GM18520 (cell line): ENCODE measurements at regions not wholly inside any gene's neighbourhood (a gene's known extent, or its start where the extent isn't known, plus 50 kb on each side); places are given as distances from the start of the nearest gene placed in this dataset.

Experiments
- ATAC-seq: cut with Tn5 transposase; IDR thresholded peaks from one replicate; pipeline ENCODE4 v1.9.1; 2021; ENCODE audit not compliant: unreplicated experiment

DNA sequence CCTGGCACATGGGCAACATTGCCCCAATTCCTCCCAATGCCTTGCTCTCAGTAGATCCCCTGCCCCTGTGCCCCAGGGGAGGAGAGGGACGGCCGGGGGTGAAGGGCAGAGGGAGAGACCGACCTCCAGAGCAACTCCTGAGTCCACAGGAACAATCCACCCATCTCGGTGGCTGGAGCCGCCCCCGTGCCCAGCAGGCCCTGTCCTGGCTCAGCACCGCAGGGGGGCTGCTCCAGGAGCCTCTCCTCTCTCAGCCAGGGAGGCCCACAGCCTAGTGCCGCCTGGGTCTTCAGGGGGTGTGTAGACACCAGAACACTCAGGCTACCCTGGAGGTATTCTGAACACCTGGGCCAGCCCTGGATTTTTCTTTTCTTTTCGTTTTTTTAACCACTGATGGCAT, 233.7 kb upstream of the SDK2 start:
- no peak for ATAC-seq

DNA sequence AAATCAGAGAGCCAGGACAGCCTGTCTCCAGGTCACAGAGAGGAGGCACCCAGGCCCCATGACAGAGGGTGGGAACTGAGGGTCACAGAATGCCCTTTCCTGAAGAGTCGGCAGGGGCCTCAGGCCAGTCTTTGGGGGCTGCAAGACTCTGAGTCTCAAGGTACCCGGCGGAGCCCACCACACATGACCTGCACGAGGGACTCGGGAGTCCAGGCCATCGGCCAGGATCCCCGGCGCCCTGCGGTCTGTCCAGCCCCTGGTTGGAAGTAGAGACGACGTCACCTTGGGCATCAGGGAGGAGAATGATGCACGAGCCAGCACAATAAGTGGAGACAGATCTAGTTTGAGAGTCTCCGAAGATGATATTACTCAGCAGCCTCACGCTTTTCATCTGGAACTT, 234.7 kb upstream of the SDK2 start:
- ATAC-seq, result no peak

DNA sequence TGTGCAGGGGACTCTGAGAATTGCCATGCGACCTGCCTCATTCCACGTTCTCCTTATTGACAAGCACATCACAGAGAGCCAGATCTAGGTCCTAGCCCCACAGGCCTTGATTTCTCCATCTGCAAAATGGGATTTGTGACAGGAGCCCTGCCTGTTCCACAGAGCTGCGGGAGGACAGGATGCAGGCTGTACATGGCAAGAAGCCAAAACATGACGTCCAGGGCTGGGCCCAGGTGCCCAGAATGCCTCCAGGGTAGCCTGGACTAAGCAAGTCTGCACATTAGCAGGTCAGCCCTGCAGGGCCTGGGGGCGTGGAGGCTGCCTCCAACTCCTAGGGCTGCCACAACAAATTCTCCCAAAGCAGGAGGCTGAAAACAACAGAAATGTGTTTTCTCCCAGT, 235.7 kb upstream of the SDK2 start:
- ATAC-seq, result no peak

DNA sequence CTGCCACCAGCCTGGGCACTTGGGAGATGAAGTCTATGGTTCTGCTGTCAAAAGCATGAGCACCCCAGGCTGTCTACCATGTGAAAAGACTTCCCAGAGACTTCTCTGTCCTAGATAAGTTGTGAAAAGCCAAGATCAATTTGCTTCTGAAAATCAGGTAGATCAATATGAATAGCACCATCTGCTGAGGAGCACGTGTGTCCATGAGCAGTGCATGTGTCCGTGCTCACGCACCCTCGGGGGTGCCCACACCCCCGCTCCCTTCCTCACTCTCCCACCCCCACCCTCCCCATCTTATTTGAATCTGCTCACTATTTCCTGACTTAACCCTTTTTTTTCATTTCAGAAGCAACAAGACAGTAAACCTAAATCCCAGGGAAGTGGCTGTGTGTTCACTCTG, 238.3 kb upstream of the SDK2 start:
- ATAC-seq, result no peak

DNA sequence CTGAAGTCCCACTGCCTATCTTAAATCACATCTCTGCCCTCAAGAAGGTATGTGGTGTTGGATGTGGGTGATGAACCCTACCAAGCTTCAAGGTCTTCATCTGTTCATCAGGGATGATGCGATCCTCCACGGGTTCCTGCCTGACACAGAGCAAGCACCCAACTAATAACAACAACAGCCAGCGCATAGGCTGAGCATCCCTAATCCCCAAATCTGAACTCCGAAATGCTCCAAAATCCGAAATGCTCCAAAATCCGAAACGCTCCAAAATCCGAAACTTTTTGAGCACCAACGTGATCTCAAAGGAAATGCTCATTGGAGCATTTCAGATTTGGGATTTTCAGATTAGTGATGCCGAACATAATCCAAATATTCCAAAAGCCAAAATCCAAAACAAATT, 238.9 kb upstream of the SDK2 start:
- no peak for ATAC-seq

DNA sequence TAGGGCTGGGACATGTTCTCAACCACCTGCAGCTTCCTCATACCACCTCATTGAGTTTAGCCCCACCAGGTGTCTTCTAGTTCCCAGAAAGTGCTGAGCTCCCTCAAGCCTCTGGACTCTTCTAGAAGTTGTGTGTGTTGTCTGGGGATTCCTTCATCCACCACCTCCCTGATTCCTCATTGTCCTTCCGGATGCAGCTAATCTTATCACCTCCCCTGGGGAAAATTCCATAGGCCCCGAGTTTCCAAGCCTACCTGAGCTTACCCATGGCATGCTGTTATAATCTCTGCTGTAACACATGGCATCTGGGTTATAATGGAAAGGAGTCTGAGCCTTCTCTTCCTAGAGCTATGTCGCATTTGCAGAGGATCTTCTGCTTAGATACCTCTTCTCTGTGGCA, 243.5 kb upstream of the SDK2 start:
- no peak for ATAC-seq

DNA sequence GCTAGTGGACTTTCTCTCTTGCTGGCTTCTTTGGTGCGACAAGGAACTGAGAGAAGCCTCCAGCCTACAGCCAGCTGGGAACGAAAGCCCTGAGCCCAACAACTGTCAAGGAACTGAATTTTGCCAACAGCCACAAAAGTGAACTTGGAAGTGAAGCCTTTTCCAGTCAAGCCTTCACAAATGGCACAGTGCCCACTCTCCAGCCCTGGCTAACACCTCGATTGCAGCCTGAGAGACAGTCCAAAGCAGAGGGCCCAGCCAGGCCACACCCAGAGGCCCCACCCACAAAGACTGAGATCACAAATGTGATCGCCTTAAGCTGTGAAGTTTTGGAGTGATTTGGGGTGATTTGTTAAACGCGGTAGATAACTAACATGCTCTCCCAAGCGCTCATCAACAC, 244.6 kb upstream of the SDK2 start:
- ATAC-seq, result no peak

DNA sequence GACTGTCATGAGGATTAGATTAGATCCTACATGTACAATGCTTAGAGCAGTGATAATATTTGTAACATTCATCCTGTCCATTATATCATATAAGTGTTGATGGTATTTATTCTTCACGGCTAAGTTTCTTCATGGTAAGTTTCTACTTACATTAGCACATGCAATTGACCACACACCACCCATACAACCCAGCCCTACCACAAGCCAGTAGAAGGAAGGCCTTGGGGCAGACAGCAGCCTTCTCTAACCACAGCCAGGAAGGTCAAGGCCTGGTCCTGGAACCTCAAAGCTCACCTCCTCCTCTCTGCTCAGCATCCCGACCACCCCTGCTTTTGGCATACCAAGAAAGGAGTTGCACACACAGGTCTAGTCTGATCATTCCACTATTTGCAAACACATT, 245.2 kb upstream of the SDK2 start:
- no peak for ATAC-seq

DNA sequence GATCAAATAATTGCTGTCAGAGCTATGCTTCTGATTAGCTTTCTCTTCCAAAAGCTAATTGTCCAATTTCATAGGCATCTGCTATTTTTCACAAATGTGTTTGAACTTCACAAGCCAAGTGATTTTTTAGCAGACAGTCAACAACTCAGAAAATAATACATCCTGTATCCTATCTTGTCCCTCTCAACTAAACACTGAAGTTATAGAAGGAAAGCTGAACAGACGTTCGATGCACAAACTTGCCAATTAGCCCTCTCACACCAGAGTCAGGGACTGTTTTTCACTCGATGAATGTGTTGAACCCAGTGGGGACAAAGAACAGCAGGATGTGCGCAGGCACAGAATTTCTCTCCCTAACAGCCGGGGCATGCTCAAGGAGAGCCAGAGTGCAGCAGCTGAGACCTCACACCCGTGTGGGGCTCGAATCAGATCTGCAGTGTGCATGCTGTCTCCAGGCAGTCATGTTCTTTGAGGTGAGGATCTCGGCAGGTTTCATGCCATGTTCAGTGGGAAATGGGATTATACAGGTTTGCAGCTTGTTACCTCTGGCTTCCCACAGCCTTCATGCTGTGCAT, 246.7 kb upstream of the SDK2 start:
- ATAC-seq, result no peak

DNA sequence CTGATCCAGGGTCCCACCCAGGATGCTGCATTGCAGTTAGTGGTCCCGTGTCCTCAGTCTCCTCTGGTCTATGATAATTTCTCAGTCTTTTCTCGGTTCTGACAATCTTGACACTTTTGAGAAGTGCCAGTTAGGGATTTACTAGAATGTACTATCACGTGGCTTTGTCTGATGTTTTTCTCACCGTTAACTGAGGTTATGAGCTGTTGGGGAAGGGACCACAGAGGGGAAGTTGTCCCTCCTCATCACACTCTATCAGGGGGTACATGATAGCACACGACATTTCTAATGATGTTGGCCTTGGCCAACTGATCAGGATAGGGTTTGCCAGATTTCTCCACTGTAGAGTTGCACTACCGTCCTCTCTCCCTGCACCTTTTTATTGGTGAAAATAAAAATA, 250.9 kb upstream of the SDK2 start:
- ATAC-seq, result no peak

DNA sequence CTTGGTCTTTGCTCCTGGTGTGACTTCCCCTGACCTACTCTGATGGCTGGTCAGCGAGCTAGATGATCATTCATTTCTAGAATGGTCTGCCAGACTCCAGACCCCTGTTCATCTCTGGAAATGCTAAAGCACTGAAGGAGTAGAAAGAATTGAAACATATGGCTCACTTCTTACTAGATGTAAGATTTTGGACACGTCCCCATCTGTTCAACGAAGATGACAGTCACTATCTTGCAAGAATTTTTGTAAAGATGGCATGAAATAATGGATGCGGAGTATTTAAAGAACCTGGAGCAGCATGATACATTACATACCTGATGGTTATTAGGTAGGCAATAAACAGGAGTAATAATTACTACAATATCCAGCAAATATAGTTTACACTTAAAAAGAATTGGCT, 252.7 kb upstream of the SDK2 start:
- ATAC-seq, result no peak

DNA sequence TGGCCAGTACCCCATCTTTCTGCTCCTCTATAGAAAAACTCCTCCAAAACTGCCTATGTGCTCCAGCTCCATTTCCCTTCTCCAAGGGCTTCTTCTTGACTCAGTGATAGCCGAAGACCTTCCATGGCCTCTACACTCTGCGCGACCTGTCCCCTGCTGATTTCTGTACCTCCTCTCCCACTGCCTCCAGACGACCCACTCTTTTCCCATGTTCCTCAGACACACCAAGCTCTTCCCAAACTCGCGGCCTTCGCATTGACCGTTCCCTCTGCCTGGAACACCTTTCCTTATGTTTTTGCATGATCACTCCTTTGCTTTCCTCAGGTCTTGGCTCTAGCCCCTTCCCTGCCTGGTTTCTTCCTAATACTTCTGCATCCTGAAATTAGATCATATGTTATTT, 255.6 kb upstream of the SDK2 start:
- no peak for ATAC-seq

DNA sequence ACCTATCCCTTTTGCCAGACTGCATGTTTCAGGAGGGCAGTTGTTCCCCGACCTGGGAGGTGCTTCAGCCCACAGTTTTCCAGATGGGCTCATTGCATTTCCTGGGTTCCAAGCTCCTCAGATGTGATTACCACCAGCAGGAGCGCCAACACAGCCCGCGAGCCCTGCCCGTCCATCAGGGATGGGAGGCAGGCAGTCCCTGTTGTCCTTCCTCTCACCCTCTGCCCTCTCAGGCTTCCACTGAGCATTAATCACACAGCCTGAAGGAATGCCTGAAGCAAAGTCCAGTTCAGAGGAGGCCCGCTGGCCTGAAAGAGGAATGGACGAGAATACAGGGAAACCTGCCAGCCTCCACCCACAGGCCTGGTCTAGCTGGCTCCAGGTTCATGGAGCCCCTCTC, 256.3 kb upstream of the SDK2 start:
- no peak for ATAC-seq

DNA sequence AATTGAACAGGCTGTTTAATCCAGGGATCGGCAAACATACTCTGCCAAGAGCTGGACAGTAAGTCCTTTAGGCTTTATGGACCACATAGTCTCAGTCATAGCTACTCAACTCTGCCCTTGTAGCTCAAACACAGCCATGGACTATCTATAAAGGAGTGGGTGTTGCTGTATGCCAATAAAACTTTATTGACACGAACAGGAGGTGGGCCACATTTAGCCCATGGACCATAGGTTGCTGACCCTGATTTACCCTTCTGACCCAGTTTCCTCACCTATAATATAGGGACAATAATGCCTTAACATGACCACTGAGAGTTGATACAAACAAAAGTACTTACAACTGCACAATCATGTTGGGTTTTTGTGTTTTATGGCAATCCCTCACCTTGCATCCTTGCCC, 257.0 kb upstream of the SDK2 start:
- ATAC-seq, result no peak

DNA sequence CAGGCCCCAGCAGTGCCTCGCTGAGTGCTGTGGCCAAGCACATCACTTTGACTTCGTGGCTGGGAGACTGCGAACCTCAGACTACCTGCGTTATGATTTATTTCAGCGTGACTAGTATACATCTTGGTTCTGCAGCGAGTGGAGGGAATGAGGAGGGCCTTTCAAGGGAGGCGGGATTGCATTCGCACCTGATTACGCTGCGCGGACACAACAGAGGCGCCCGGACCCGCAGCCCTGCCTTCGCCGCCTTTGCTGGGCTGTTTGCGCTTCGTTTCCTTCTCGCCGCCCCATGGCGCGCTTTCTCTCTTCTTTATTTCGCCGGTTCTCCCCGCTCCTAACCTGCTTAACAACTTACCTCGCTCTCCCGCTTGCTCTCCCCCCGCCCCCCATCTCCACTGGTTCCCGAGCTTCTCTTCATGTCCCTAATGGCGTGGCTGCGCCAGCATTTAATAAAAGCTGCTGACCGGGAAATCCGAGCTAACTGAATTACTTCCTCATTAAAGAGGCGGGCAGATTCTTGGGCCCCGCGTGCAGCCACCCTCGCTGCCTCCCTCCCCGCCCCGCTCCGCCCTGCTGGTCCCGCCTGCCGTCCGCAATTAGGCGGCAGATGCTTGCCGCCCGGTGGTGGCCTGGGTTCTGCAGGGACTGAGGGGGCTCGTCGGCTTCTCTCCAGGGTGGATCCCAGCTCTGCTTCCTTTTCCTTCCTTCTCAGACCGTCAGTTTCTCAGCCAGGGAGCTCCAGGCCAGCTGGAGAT, 257.6 kb upstream of the SDK2 start:
- ATAC-seq, result no peak

DNA sequence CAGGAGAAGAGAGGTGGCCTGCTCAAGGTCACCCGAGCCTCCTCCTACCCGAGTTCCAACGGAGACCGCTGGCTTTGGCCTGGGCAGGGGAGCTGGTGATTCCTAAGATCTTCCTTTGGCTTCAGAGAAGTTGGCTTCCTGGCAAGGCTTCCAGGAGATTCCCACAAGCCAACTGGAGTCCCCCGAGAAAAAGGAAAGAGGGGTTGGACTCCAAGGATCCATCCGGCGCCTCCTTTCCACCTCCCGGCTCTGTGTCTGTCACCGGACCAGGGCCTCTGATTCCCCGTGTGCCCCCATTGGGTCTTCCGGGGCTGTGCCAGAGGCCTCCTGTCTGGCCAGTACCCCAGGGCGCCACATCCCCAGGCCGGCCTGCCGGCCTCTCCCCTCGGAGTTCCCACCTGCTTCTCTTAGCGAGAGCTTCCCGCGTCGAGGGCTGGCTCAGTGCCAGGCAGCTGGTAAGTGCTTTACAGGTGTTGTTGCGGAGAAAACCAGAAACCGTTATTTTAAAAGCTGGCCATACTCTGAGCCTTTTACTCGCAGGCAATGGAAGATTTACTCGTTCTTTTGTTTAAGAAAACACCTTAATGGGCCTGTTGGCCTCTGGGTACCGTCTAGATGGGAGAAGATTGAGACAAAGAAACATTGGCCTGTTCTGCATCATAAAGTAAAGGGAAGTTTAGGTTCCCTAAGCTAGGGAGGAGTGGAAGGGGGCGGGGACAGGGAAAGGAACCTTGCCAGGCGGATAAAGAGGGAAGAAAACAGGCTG, 258.4 kb upstream of the SDK2 start:
- no peak for ATAC-seq

DNA sequence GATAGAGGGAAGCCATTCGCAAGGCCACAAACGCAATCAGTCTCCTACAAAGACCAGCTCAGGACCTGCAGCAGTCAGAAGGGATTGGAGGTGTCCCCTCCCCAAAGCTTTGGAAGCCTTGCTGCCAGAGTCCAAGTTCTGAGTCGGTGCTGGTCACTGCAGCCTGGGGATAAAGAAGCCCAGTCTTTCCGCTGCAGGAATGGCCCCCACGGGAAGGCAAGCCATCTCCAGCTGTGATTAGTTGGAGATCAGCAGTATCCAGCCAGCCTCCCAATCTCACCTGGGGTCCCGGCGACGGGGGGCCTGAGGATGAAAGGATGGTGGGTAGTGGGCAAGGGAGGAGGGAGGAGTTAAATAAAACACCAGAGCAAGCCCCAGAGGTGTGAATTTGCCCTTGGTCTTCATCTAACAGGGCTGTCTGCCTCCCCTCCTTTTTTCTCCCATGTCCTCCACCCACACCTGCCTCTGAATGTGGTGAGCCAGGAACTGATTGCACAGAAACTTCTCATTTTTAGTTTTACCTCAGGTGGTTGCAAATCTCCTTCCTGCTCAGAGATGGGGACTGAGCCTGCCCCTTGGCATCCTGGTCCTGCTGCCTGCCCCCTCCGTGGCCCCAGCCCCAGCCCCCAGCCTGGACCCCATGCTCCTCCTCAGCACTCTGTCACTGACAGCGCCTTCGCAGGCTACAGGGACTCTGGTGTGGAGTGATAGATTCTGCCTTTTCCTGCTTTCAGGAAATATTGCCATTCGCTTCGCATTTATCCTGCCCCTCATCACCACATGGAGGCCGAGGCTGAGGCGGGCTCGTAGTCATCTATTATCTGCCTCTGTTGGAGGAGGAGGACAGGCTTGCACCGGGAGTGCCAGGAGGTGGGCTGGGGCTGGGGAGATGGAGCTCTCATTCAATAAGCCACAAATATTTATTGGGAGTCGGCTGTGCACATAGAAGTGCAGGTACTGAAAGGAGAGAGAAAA, 262.9 kb upstream of the SDK2 start:
- ATAC-seq, result no peak

DNA sequence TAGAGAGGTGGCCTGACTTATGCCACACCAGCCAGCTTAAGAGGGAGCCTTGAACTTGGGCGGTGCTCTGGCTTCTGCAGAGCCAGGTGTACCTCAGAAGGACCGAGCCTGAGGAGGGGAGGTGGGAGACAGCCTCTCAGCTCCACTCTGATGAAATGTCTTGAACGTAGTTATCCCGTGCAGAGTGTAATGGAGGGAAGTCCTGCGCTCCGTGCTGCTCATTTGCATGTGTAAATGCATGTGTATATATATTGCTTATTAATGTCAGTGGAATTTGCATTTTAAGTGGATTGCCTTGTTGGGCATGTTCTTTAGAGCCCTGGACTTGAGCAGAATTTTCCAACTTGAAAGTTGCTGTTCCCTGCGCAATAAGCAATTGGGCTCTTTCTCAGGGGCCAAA, 264.9 kb upstream of the SDK2 start:
- no peak for ATAC-seq

DNA sequence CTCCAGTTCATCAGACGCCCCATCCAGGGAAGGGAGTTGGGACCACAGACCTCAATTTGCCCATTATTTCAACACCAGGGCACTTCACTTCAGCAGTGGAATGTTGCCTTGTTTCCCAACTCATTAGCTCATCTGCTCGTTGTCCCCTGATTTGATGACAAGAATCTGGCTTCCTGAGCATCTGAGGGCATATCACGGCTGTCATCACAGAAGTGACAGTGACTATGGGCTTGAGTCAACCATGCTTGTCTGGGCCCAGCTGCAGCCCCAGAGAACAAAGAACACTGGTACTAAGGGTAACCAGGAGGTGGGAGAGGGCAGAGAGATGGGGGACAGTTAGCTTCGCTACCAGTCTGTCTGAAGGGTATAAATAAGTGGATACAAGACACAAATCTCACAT, 266.0 kb upstream of the SDK2 start:
- no peak for ATAC-seq

DNA sequence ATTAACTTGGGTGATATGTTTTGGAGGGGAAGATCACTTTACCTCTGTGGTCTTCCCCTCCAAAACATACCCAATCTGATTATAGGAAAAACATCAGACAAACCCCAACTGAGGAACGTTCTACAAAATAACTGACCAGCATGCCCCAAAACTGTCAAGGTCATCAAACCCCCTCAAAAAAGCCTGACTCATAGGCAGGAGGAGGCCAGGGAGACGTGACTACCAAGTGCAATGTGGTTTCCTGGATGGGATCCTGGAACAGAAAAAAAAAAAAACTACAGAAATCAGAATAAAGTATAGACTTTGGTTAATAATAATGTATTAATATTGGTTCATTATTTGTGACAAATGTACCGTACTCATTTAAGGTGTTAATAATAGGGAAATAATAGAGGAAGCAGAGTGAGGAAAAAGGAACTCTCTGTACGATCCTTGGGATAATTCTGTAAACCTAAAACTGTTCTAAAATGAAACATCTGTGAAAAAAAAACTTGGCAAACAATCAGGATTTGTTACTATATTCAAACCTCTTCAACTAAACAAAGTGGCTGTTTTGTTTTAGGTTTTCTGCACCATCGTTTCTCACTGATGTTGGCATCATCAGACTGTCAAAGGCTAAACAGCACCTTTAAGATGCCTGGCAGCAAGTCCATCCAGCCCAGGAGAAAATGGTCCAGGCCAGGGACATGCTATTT, 266.7 kb upstream of the SDK2 start:
- ATAC-seq, result no peak
